GM18909 (cell line): ENCODE measurements at regions not wholly inside any gene's neighbourhood (a gene's known extent, or its start where the extent isn't known, plus 50 kb on each side); places are given as distances from the start of the nearest gene placed in this dataset.

Experiments
- ATAC-seq: cut with Tn5 transposase; IDR thresholded peaks from one replicate; pipeline ENCODE4 v1.9.1; 2021; ENCODE audit warnings: mild to moderate bottlenecking; ENCODE audit not compliant: unreplicated experiment, poor library complexity

- no peak for ATAC-seq
Measured at GRCh38 chr2:237262838-237263771, 150.9 kb downstream of the COL6A3 start.

- ATAC-seq = no peak
Measured at GRCh38 chr2:237264480-237265219, 149.3 kb downstream of the COL6A3 start.

- ATAC-seq = no peak
Measured at GRCh38 chr2:237268004-237268708, 145.8 kb downstream of the COL6A3 start.

DNA sequence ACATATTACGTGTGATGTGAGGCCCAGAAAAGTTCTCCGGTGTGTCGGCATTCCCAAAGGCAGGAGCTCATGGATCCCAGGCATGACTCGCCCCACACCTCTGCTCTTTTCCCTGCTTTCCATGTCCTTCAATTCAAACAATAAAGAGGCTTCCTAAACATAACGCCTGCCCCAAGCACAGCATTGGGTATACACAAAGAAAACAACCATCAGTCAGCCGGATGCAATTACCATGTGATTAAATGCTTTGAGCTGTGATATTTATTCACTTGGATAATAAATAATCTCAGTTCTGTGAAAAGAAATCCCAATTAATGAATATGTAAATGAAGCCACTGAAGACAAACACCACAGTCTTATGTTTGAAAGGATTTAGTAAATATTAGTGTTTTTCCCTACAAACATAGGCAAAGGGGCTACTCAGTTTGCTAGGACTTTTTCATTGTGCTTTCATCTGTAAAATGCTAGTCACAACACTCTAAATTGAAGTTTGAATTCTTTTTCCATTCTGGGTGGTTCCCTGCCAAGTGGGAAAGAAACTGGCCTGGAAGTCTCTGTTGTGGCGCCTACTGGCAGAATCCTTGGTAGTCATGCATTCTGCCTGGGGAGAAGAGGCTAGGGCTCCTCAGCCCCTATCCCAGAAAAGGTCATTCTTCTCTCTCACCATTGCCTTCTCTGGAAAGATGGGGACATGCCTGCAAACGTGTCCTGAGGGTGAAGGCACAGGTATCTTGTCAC is 144.7 kb downstream of the COL6A3 start:
- ATAC-seq = no peak

- no peak for ATAC-seq
Measured at GRCh38 chr2:237270520-237270919, 143.4 kb downstream of the COL6A3 start.

GRCh38 chr2:237271698-237272652 is 142.0 kb downstream of the COL6A3 start:
- ATAC-seq = no peak
